ENCODE measurements at regions not wholly inside any gene's neighbourhood (a gene's known extent, or its start where the extent isn't known, plus 50 kb on each side); places are given as distances from the start of the nearest gene placed in this dataset.

- H2BK120ac ChIP-seq (ENCODE audit: low read depth, low read length, poor library complexity, severe bottlenecking): no peak overlapping the region
- no peak for TF ChIP-seq CTCF (conservative IDR thresholded peaks at IDR 0.05)
- no peak overlapping the region for H2AK5ac ChIP-seq (ENCODE audit: insufficient read length, low read length)
- no CpG with 5 or more reads among the region's 3 CpGs for WGBS (ENCODE audit: extremely low coverage, insufficient read length, low lambda C conversion rate)
- H2AFZ ChIP-seq (ENCODE audit: low read length): no peak overlapping the region
- H2BK5ac ChIP-seq (ENCODE audit: insufficient read length, low read length): no peak overlapping the region
- Mint-ChIP-seq H3K4me3 (no peak overlapping the region), H3K27ac (no peak overlapping the region), H3K36me3 (ENCODE audit: insufficient read depth in 1 of 3, low read depth in 3 of 3) (peaks cover 4 to 17% (median 11%) of the 10 kb centered on the region in 3 experiments; a peak in 4 of 7 replicates), H3K27me3 (ENCODE audit: low read depth) (no peaks in the 10 kb centered on the region; the same call in 1 of the 2 replicates), H3K9me3 (peaks cover 9 to 16% of the 10 kb centered on the region in 2 experiments; a peak in 4 of 5 replicates), H3K4me1 (0 out of 4 replicates have a peak, but pooled peaks cover 0 to 2% of the 10 kb centered on the region in 2 experiments)
- no peaks in the 10 kb centered on the region for H3K9me3 ChIP-seq (ENCODE audit: control insufficient read depth, low read depth, low read length)
- no peak overlapping the region for H3K23ac ChIP-seq (ENCODE audit: insufficient read length, low read depth, low read length)
- no peak overlapping the region for H3K56ac ChIP-seq (ENCODE audit: insufficient read length, low read depth, low read length)
- H3K27ac ChIP-seq (ENCODE audit: insufficient read length, low read depth, low read length): no peak overlapping the region
- no peak overlapping the region for H4K8ac ChIP-seq (replicated peaks; ENCODE audit: insufficient read length, low read depth, low read length)
- H3K27me3 ChIP-seq (ENCODE audit: insufficient read depth, low read length): no peaks in the 10 kb centered on the region
- no peak overlapping the region for H3K4me2 ChIP-seq (ENCODE audit: insufficient read depth, insufficient read length, low read length)
- no peak overlapping the region for H2BK12ac ChIP-seq (ENCODE audit: insufficient read length, low read depth, low read length)
- H3K18ac ChIP-seq (ENCODE audit: insufficient read length, low read depth, low read length): no peak overlapping the region
- no peaks in the 10 kb centered on the region for H4K20me1 ChIP-seq (ENCODE audit: control insufficient read depth, insufficient read depth, insufficient read length)
- H3K4ac ChIP-seq (ENCODE audit: low read depth, low read length): no peak overlapping the region
- H4K5ac ChIP-seq (ENCODE audit: insufficient read length, low read depth, low read length): no peak overlapping the region
- H3K4me1 ChIP-seq (ENCODE audit: insufficient read depth, low read length): no peaks in the 10 kb centered on the region
- no peak overlapping the region for H2BK20ac ChIP-seq (ENCODE audit: low read depth, low read length, poor library complexity, severe bottlenecking)
- no peak for DNase-seq
- H3K9ac ChIP-seq (ENCODE audit: extremely low read depth, insufficient read length, low read length): no peak overlapping the region
- H3K14ac ChIP-seq (ENCODE audit: insufficient read depth, low read length): no peak overlapping the region
- H3T11ph ChIP-seq (ENCODE audit: low read length): no peak overlapping the region
- no peak overlapping the region for H4K91ac ChIP-seq (ENCODE audit: insufficient read length, low read depth, low read length)
- H3K23me2 ChIP-seq (ENCODE audit: insufficient read length, low read depth, low read length, poor library complexity, severe bottlenecking): no peaks in the 10 kb centered on the region
- H3K79me1 ChIP-seq (ENCODE audit: insufficient read depth, low read depth, low read length, poor library complexity, severe bottlenecking): no peaks in the 10 kb centered on the region
- no peak overlapping the region for H2BK15ac ChIP-seq (ENCODE audit: low read depth, low read length)
- no peaks in the 10 kb centered on the region for H3K79me2 ChIP-seq (ENCODE audit: insufficient read depth, low read length)
These were observed 317.0 kb downstream of the ICE1 start for GRCh38 chr5:5739490-5739945.
